Epithelial cell of proximal tubule (primary cell): ENCODE measurements at regions not wholly inside any gene's neighbourhood (a gene's known extent, or its start where the extent isn't known, plus 50 kb on each side); places are given as distances from the start of the nearest gene placed in this dataset.

Experiments
- DNase-seq: peaks from one replicate; pipeline ENCODE4 v3.0.0-alpha.2; 2011; ENCODE audit warnings: low read depth
- H3K4me3 ChIP-seq: 2 replicates; pipeline ENCODE4 v1.5.1; 2011; ENCODE audit warnings: low read depth, mild to moderate bottlenecking, low read length
- TF ChIP-seq, protein P1 (sequence below): conservative IDR thresholded peaks from 2 replicates; pipeline ENCODE4 v1.5.1; 2012; ENCODE audit warnings: low read depth, mild to moderate bottlenecking, low read length

DNA sequence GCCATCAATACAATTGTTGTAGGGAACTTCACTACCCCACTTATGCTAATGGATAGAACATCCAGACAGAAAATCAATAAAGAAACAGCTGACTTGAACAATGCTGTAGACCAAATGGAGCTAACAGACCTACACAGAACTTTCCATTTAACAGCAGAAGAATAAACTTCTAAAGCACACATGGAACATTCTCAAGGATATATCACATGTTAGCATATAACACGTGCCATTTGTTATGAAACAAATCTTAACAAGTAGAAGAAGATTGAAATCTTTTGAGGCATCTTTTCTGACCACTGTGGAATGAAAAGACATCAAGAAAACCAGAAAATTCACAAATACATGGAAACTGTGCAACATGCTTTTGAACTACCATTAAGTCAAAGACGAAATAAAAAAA, 62.5 kb upstream of the RNU6-8 start:
- DNase-seq, result no peak
- TF ChIP-seq, protein P1, sequence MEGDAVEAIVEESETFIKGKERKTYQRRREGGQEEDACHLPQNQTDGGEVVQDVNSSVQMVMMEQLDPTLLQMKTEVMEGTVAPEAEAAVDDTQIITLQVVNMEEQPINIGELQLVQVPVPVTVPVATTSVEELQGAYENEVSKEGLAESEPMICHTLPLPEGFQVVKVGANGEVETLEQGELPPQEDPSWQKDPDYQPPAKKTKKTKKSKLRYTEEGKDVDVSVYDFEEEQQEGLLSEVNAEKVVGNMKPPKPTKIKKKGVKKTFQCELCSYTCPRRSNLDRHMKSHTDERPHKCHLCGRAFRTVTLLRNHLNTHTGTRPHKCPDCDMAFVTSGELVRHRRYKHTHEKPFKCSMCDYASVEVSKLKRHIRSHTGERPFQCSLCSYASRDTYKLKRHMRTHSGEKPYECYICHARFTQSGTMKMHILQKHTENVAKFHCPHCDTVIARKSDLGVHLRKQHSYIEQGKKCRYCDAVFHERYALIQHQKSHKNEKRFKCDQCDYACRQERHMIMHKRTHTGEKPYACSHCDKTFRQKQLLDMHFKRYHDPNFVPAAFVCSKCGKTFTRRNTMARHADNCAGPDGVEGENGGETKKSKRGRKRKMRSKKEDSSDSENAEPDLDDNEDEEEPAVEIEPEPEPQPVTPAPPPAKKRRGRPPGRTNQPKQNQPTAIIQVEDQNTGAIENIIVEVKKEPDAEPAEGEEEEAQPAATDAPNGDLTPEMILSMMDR, result no peak
- H3K4me3 ChIP-seq, result no peak overlapping the region

DNA sequence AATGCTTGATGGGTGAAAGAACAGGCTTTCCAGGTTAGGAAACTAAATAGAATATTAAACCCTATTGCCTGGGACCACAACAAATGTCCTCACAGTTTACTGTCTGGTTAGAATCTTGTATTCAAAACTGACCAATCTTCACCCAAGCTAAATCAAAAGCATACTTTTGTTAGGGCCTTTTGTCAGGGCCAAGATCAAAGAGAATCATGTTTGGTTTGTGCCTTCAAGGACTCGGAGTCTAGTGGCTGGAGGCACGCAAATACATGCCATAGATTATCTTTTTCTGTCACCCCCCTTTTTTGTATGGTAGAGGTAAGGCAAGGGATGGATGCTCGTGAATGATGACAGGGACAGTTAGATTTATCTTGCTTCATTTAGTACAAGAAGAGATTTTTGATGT, 51.1 kb upstream of the AKAP6 start:
- H3K4me3 ChIP-seq, result no peak overlapping the region
- DNase-seq, result no peak
- TF ChIP-seq, protein P1, result no peak
